ENCODE measurements at regions not wholly inside any gene's neighbourhood (a gene's known extent, or its start where the extent isn't known, plus 50 kb on each side); places are given as distances from the start of the nearest gene placed in this dataset.
A peak's percentile ranks its signal among the peaks of the same experiment; 100 is the strongest.
"Not testable (repeated sequence)": the region's sequence is repeated elsewhere in the genome, so short reads cannot be mapped to it uniquely, and the experiment has no call there.

DNA sequence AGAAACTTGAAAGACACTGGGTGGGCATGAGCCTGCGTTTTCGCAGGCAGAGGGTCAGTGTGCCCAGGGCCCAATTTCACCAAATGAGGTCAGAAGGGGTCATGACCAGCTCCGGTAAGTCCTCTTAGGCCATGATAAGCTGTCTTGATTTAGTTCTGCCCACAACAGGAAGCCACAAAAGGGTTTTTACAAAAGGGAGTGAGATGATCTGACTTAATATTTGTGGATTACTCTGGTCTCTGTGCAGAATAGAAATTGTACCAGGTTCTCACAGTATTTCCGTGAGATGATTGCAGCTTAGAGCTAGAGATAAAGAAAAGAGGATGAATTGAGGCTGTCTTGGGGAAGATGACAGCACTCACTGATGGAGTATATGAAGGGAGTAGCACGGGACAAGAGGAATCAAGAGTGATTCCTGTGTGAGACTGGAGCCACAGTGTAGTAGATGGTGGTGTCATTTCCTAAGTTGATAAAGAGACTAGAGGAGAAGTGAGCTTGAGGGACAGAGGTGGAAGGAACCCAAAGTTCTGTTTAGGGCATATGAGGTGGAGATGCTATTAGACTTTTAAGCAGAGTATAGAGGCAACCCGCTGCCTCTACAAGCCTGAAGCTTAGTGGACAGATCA is 288.3 kb upstream of the AMIGO2 start:
- DNase-seq, result no peak

DNA sequence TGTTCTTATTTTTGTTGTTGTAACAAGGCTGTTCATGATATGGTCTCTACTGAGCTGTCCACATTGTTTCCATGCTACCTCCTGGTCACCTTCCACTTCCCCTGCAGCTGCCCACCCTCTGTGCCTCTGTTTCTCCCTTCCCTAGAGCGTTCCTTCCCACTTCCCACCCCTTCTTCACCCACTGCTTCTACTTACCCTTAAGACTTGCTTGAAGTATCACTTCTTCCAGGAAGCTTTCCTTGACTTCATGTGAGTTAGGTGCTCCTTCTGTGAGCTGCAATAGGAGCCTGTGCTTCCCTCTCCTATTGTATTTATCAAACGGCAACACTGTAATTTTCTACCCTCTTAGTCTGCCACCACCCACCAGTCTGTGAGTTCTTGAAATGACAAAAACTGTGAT is 286.8 kb upstream of the AMIGO2 start:
- no peak for DNase-seq

DNA sequence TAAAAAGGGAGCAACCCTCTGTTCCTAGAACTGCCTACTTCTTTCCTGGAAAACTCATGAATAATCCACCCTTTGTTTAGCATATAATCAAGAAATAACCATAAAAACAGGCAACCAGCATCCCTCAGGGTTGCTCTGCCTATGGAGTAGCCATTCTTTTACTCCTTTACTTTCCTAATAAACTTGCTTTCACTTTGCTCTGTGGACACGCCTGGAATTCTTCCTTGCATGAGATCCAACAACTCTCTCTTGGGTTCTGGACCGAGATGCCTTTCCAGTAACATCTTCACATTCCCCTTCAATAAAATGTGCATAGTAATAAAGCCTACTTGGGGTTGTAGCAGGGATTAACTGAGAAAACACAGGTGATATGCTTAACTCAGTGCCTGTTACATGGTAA is 286.4 kb upstream of the AMIGO2 start:
- no peak for DNase-seq

DNA sequence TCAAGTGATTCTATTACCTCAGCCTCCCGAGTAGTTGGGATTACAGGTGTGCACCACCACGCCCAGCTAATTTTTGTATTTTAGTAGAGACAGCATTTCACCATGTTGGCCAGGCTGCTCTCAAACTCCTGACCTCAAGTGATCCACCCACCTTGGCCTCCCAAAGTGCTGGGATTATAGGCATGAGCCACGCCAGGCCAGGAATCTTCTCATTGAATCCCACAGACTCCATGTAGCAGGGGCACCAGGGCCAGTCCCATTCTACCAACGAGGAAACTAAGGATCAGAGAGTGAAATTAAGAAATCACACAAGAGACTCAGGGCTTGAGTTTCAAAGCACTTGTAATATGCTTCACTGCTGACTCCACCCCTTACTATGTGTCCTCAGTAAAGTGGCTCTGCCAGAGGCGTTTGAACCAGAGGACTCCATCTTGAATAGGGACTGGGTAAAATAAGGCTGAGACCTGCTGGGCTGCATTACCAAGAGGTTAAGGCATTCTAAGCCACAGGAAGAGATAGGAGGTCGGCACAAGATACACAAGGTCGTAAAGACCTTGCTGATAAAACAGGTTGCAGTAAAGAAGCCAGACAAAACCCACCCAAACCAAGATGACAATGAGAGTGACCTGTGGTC is 285.8 kb upstream of the AMIGO2 start:
- not testable (repeated sequence) for DNase-seq

DNA sequence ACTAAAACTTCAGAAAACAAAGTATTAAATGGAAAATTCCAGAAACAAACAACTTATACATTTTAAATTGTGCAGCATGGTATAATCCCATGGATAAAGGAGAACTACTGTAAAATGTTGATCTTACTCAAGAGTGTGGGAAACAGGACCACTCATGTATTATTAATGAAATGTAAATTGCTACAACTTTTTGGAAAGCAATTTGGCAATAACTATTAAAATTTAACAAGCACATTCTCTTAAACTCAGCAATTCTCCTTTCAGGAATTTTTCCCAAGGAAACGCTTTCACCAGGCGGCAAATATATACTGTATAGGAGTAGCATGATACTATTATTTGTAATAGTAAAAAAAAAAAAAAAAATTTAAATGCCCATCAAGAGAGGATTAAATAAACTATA is 284.5 kb upstream of the AMIGO2 start:
- no peak for DNase-seq

DNA sequence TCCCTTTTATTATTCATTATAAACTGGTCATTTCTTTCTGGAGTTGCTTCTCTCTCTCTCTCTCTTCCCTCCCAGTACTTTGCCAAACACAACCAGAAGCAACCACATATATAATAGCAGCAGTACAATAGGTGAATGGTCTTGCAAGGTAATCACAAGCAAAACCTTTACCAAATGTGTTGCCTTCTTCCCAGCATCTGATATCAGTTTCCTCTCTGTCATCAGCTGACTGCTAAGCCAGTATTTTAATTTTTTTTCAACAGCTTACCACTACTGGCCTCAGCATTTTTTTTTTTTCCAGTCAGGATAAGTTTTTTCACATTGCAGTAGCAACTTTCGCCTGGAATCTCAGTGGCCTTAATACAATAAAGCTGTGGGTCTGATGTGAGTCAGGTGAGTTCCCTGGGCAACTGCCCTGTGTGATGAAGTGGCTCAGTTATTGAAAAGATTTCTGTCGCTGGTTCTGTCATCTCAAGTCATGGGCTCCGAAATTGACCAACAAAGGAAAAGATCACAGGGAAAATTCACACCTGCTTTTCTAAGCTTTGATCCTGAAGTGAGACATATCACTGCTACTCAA is 282.5 kb upstream of the AMIGO2 start:
- peak; percentile 34 for DNase-seq

DNA sequence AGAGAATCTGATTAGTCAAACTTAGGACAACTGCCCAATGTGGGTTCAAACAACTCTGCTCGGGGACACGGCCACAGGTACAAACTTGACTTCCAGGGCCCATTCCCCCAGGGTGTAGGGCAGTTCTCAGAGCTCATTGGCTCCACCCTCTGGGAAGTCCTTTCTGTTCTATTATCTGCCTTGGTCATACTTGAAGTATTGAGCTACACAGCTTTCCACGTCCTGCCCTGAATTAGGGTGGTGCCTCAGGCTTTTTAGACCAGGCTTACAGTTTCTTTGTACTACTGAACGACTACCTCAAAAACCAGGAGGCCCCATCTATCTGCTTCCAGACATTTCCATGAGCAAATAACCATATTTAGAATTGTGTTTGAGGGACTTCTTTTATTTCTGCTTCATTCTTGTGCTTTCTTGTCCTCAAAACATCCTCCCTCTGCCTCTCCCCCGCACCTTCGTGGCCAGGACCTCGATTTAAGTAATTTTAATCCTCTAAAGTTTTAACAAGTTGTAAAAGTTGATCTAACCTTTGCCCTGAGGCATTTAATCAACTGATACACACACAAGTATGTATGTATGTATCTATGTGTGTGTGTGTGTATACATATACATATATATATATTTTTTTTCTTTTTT is 281.7 kb upstream of the AMIGO2 start:
- DNase-seq, result peak; percentile 80

DNA sequence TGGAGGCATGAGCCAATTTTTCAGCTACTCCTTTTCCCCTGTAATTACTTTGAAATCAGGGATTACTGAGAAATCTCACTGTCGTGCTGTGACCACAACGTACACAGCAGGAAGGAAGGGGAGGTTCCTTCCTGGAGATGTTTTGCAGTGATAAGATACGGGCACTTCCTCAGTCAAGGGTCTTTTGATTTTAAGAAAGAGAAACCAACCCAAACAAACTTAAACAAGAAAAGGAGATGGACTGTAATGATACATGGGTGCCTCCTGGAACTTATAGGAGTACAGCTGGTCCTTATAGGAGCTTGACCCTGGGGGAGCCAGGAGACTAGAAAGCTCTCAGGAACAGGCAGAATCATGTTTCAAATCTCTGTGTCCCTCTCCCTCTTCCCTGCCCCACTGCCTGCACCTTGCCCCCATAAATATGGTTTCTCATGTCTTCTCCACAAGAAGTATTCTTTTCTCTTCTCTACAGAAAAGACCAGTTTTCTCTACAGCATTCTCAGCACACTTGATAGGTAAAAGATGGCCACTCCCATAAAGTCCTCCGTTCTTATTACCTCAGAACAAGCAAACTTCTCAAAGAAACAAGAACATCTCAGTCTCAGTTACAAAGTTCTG is 281.1 kb upstream of the AMIGO2 start:
- peak; percentile 76 for DNase-seq

DNA sequence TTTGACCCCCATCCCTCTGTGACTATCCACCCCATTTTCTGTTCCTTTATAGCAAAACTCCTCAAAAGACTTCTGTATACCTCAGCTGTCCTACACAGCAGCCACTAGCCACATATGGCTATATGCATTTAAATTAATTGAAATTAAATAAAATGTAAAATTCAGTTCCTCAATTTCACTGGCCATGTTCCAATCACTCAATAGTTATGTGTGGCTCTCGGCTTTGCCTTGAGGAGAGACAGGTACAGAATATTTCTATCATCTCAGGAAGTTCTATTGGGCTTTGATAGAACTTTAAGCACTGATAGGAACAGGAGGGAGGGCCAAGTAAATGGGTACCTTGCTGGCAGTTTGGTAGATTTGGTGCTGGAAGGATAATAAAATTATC is 280.3 kb upstream of the AMIGO2 start:
- no peak for DNase-seq

DNA sequence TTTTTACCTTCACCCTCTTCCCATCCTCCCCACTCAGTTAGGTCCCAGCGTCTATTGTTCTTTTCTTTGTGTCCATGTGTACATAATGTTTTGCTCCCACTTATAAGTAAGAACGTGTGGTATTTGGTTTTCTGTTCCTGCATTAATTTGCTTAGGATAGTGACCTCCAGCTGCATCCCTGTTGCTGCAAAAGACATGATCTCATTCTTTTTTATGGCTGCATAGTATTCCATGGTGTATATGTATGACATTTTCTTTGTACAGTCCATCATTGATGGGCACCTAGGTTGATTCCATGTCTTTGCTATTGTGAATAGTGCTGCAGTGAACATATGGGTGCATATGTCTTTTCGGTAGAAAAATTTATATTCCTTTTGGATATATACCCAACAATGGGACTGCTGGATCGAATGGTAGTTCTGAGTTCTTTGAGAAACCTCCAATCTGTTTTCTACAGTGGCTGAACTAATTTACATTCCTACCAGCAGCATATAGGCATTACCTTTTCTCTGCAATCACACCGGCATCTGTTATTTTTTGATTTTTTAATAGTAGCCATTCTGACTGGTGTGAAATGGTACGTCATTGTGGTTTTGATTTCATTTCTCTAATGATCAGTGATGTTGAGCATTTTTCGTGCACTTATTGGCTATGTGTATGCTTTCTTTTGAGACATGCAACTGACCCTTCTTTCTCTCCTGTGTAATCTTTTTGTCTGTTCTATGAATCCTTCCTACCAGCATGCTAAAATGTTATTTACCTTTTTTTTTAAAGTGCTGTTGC is 279.7 kb upstream of the AMIGO2 start:
- no peak for DNase-seq

DNA sequence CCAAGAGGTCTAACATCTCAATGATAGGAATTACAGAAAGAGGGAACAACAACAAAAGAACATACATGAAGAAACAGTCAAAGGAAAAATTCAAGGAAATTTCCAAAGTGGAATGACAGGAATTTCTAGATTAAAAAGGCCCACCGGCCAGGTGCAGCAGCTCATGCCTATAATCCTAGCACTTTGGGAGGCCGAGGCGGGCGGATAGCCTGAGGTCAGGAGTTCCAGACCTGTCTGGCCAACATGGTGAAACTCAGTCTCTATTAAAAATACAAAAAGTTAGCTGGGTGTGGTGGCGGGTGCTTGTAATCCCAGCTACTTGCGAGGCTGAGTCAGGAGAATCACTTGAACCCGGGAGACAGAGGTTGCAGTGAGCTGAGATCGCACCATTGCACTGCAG is 277.2 kb upstream of the AMIGO2 start:
- not testable (repeated sequence) for DNase-seq

DNA sequence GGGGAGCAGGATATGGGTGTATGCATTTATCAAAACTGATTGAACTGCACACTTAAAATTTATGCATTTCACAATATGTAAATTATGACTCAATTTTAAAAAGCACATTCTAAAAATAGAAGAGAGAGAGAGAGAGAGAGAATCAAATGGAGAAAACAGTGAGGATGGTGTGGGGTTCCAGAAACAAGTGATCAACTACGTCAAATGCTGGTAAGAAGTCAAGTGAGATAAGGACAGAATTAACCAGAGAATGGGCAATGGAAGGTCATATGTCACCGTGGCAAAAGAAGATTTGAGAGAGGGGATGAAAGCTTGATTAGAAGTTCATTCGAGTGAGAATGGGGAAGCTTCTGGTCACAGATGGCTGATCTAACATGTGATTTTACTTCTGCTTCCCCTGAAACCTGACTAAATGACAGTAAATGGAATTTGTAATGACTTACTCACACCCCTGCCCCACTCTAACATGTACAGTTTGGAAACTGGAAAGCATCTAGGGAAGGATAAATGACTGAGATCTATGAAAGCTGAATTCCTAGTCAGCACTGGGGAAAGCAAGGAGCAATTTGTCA is 276.5 kb upstream of the AMIGO2 start:
- DNase-seq, result peak; percentile 68

DNA sequence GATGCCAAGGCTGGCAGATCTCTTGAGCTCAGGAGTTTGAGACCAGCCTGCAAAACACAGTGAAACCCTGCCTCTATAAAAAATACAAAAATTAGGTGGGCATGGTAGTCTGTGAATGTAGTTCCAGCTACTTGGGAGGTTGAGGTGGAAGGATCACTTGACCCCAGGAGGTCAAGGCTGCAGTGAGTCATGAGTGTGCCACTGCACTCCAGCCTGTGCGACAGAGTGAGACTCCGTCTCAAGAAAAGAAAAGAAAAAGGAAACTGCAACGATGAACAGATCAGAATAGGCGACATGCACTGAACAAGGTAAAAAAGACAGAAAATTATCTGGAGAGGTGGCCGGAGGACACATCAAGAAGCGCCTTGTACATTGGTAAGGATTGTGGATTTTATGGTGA is 273.7 kb upstream of the AMIGO2 start:
- DNase-seq, result no peak

DNA sequence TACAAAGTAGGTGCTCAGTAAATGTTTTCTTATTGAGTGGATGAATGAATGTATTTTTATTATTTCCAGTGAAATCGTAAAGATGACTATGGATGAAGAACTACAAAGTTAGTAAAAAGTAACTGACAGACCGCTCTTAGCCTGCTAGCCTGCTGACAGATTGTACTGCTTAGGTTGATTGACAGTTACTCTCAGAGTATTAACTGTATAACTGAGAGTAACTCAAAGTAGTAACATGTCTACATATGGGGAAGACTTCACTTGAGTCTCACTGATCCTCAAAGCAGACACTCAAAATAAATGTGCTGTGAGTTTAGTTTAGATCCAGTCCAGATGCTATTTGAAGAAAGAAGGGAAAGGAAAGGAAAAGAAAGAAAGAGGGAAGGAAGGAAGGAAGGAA is 272.3 kb upstream of the AMIGO2 start:
- no peak for DNase-seq

DNA sequence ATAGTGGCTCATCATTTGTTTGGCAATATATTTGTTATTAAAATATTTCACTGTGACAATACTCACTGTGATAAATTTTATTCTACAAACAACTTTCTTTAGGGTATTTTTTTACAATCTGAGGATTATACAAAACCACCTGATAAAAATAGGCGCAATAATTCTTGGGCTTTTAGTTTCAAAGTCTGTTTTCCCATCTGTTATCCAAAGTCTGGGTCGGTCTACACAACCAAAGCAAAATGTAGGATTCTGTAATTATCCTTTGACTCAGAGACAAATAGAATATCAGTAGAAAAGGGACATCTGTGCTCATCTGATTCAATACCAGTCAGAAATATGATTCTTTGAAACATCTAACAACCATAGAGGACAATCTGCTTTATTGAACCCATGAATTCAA is 271.8 kb upstream of the AMIGO2 start:
- no peak for DNase-seq

DNA sequence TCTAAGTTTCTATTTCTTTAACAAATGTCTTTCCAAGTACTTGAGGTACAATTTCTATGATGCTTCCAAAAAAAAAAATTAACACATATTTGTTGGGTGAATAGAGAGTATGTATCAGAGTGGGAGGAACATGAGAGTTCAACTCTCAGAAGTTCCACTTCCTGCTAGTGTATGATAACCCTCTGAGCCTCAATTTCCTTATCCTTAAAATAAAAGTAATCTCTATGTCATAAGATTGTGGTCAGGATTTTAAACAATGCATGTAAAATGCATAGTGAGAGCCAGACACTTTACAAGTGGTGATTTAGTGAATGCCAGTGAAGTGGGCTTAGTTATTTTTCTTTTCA is 270.3 kb upstream of the AMIGO2 start:
- no peak for DNase-seq

DNA sequence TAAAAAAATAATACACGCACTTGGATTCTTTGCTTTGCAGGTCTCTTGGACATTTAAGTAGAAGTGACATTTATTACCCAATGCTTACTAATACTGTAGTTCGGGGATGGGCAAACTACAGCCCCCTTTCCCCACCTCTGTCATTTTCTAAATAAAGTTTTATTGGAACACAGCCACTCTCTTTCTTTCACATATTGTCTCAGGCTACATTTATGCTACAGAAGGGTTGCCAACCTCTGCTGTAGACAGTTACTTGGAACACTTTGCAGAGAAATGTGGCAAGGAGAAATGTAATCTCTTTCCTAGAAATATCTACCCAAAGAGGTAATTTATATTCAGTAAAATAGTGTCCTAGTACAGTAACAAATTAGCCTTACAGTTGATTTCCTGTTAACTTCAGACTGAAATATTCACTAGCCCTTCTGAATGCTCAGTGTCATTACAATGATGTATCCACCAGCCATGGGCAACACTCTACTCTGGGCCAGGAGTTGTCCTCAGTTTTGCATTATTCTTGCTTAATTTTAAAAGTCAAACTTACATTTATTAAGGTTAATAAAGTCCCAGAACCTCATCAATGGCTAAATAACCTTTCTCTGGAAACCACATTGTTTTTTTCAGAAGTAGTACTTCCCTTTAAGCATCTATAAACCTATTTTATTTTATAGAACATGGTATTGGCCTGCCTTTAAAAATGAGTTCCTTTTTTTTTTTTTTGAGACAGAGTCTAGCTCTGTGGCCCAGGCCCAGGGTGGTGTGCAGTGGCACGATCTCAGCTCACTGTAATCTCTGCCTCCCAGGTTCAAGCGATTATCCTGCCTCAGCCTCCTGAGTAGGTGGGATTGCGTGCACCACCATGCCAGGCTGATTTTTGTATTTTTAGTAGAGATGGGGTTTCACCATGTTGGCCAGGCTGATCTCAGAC is 269.6 kb upstream of the AMIGO2 start:
- no peak for DNase-seq

DNA sequence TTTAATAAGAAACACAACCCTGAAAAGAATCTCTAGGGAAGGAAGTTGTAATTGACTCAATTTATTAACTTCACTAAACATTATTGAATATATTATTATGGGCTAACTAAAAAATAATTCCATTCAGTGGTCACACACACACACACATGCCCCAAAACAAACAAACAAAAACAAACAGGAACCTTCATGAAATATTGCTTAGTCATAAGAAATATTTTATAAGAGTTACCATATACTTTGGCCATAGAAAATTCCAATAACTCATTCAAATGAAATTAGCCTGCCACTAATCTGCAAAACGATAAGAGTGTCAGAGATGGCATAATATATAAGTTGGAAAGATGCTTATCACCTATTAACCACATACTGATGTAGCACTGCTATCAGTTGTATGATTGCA is 268.4 kb upstream of the AMIGO2 start:
- DNase-seq, result no peak

DNA sequence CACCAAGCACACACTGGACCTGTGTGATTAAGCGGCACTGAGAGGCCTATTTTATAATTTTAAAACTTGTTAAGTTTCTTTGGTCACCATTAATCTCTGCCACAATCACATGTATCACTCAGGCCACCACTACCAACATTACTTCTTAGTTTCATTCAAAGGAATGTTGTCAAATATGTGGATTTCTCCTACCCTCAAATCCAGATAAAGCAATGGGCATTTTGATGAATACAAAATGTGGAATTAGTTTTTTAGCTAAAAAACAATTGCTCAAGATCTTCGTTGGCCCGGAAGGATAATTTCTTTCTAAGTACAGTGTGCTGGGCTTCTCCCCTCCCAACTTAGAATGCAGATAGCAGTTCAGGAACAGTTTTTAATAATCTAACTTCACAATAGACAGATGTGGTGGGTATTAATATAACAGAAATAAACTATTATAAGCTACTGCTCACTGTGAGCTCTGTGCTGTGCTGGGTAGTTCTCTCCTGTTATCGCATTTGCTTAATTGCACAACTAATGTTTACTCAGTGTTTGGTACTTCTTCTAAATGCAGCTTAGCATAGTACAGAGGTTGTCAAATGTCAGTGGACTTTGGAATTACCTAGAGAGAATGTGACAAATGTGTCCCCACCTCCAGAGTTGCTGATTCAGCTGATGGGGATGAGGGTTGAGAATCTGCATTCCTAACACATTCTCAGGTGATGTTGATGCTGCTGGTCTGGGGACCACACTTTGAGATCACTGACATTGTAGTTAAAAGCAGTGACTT is 266.7 kb upstream of the AMIGO2 start:
- DNase-seq, result no peak

DNA sequence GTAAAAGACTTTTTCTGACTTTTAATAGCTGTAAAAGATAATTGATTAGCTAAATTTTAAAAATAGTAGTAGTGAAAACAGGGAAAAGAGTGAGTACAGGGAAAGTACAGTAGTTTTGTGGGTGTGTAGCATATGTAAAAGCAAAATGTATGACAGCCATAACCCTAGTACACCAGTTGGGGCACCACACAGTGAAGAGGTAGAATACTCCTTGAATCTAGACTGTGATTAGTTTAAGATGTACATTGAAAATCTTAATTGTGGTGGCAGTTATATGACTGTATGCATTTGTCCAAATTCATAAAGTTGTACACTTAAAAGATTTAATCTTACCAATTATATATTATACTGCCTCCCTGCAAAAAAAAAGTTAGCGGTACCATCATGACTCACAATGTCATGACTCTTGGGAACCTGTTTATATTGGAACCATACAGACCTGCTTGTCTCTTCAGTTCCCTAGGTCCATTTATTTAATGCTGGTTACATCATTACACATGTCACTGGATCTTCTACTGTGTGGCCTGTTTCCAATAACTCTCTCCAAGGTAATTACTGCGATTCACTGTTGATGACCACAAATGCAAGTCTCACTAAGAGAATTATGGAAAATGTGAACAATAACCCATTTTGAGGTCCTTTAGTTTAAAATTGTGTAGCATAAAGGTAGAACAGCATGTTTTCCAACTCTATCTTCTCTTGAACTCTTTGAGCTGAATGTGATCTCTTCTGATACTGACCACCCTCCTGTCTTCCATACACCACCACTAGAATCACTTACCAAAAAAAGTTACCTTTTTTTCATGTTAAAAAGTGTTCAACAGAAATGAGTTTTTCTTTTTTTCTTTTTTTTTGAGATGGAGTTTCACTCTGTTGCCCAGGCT is 264.2 kb upstream of the AMIGO2 start:
- DNase-seq, result no peak
